Esophagus muscularis mucosa (tissue), 4 donors: ENCODE measurements at regions not wholly inside any gene's neighbourhood (a gene's known extent, or its start where the extent isn't known, plus 50 kb on each side); places are given as distances from the start of the nearest gene placed in this dataset.

Experiments used
- DNase-seq: peaks from one replicate; pipeline ENCODE4 v3.0.0-alpha.2; 2017; ENCODE audit errors: extremely low spot score
- H3K27ac ChIP-seq, 4 donors: fragments of 200-600 bp; sonication (generic); replicated peaks in 1 of 4; 1 replicate in 3 of 4; 2 replicates in 1 of 4; pipeline ENCODE4 v1.5.1; 2016 to 2019; ENCODE audit warnings: mild to moderate bottlenecking in 1 of 4
- H3K27me3 ChIP-seq, 4 donors: fragments of 200-600 bp; sonication (generic); one replicate each; pipeline versions ENCODE4 v1.5.1 to v1.6.0; 2016 to 2019
- H3K36me3 ChIP-seq, 4 donors: fragments of 200-600 bp; sonication (generic); one replicate each; pipeline ENCODE4 v1.5.1; 2016 to 2019
- H3K4me1 ChIP-seq, 4 donors: fragments of 200-600 bp; sonication (generic); one replicate each; pipeline ENCODE4 v1.5.1; 2016 to 2019
- H3K4me3 ChIP-seq, 4 donors: fragments of 200-600 bp; sonication (generic); 1 replicate in 2 of 4; 2 replicates in 2 of 4; pipeline ENCODE4 v1.5.1; 2016 to 2019; ENCODE audit warnings: mild to moderate bottlenecking in 4 of 4, moderate library complexity in 1 of 4
- H3K9me3 ChIP-seq, 4 donors: fragments of 200-600 bp; sonication (generic); 1 replicate in 3 of 4; 2 replicates in 1 of 4; pipeline ENCODE4 v1.5.1; 2016 to 2019
- CTCF ChIP-seq, 3 experiments: fragments of 200-600 bp in 2 of 3; fragments of 450-650 bp in 1 of 3; sonication (generic) in 2 of 3; IDR thresholded peaks; one replicate each; pipeline ENCODE4 v1.5.1; 2017 to 2019; ENCODE audit warnings: antibody characterized with exemption in 3 of 3, mild to moderate bottlenecking in 2 of 3, moderate library complexity in 1 of 3
- EP300 ChIP-seq: sonication (generic); formaldehyde crosslinking; IDR thresholded peaks from one replicate; pipeline ENCODE4 v1.6.1; 2017; ENCODE audit warnings: antibody characterized with exemption
- POLR2A ChIP-seq: fragments of 450-650 bp; IDR thresholded peaks from one replicate; pipeline ENCODE4 v1.6.1; 2017; ENCODE audit warnings: antibody characterized with exemption, moderate library complexity, mild to moderate bottlenecking, low read depth
- POLR2AphosphoS5 ChIP-seq, 2 donors: sonication (generic); formaldehyde crosslinking; IDR thresholded peaks; one replicate each; pipeline ENCODE4 v1.6.1; 2017; ENCODE audit warnings: antibody characterized with exemption in 2 of 2
- WGBS: methylation state at CpG from one replicate; pipeline ENCODE4 v1.1.5; 2018; 5-methylcytosine and 5-hydroxymethylcytosine counted together
- intact Hi-C: fragments of 100-400 bp; cut with DNase I; formaldehyde crosslinking; loops from one replicate; pipeline ENCODE4 v1.15.1; 2023

- no peak for DNase-seq
- no peaks in the 10 kb centered on the region for H3K9me3 ChIP-seq
- no peaks in the 10 kb centered on the region for H3K36me3 ChIP-seq
- no peak overlapping the region for H3K4me3 ChIP-seq
- H3K4me1 ChIP-seq, result no peaks in the 10 kb centered on the region
- no peak overlapping the region for H3K27ac ChIP-seq
- no peaks in the 10 kb centered on the region for H3K27me3 ChIP-seq
- 92% methylated on average over 5 of the region's 5 CpGs for WGBS
- no peak for TF ChIP-seq EP300
- TF ChIP-seq CTCF (IDR thresholded peaks at IDR 0.05), result no peak
- intact Hi-C loops, result no loop called here
These were observed 279.9 kb upstream of the CITED2 start for GRCh38 chr6:139654309-139654708.

- Histone ChIP-seq H3K27me3 (no peaks in the 10 kb centered on the region), H3K36me3 (no peaks in the 10 kb centered on the region), H3K27ac (no peak overlapping the region), H3K4me1 (no peaks in the 10 kb centered on the region), H3K4me3 (no peak overlapping the region), H3K9me3 (no peaks in the 10 kb centered on the region)
- no peak for TF ChIP-seq EP300
- TF ChIP-seq POLR2AphosphoS5 (IDR thresholded peaks at IDR 0.05), result no peak
- TF ChIP-seq CTCF (IDR thresholded peaks at IDR 0.05), result no peak
- TF ChIP-seq POLR2A, result no peak
- DNase-seq, result no peak
- intact Hi-C loops, result no loop called here
- WGBS, result 87% methylated on average over 4 of the region's 4 CpGs
These were observed 278.7 kb upstream of the CITED2 start for GRCh38 chr6:139653111-139653510.

GRCh38 chr6:139650941-139651340 lies 276.5 kb upstream of the CITED2 start:
- no peak for DNase-seq
- peaks cover 0 to 10% (median under 1%) of the 10 kb centered on the region in 4 donors for H3K4me1 ChIP-seq
- 89% methylated on average over 5 of the region's 5 CpGs for WGBS
- no peak for TF ChIP-seq CTCF (IDR thresholded peaks at IDR 0.05)
- no peak for TF ChIP-seq POLR2AphosphoS5 (IDR thresholded peaks at IDR 0.05)
- TF ChIP-seq EP300, result no peak
- TF ChIP-seq POLR2A, result no peak
- no peaks in the 10 kb centered on the region for H3K27me3 ChIP-seq
- no peak overlapping the region for H3K27ac ChIP-seq
- no peaks in the 10 kb centered on the region for H3K36me3 ChIP-seq
- intact Hi-C loops, result no loop called here
- no peak overlapping the region for H3K4me3 ChIP-seq
- no peaks in the 10 kb centered on the region for H3K9me3 ChIP-seq

GRCh38 chr6:139649732-139650131 lies 275.3 kb upstream of the CITED2 start:
- WGBS, result 82% methylated on average over 3 of the region's 3 CpGs
- no peak for TF ChIP-seq POLR2A
- no peak for TF ChIP-seq EP300
- TF ChIP-seq CTCF (IDR thresholded peaks at IDR 0.05), result no peak
- TF ChIP-seq POLR2AphosphoS5 (IDR thresholded peaks at IDR 0.05), result no peak
- Histone ChIP-seq H3K9me3 (no peaks in the 10 kb centered on the region), H3K36me3 (no peaks in the 10 kb centered on the region), H3K27ac (no peak overlapping the region), H3K4me1 (peaks cover 8 to 22% (median 13%) of the 10 kb centered on the region in 4 donors), H3K27me3 (no peaks in the 10 kb centered on the region), H3K4me3 (no peak overlapping the region)
- DNase-seq, result no peak
- intact Hi-C loops, result loop anchor here (5.0 kb wide), 2 partner anchors 52 to 272 kb away; no protein-coding TSS in a partner anchor

GRCh38 chr6:139649128-139649527 lies 274.7 kb upstream of the CITED2 start:
- no peak overlapping the region for H3K4me3 ChIP-seq
- no peak overlapping the region for H3K27ac ChIP-seq
- no peak for DNase-seq
- no peaks in the 10 kb centered on the region for H3K27me3 ChIP-seq
- TF ChIP-seq CTCF (IDR thresholded peaks at IDR 0.05) (no peak), POLR2A (no peak), POLR2AphosphoS5 (IDR thresholded peaks at IDR 0.05) (no peak), EP300 (no peak)
- WGBS, result 96% methylated on average over 2 of the region's 2 CpGs
- intact Hi-C loops, result loop anchor here (5.0 kb wide), 2 partner anchors 52 to 272 kb away; no protein-coding TSS in a partner anchor
- H3K4me1 ChIP-seq, result peaks cover 11 to 28% (median 19%) of the 10 kb centered on the region in 4 donors
- H3K9me3 ChIP-seq, result no peaks in the 10 kb centered on the region
- no peaks in the 10 kb centered on the region for H3K36me3 ChIP-seq
